ENCODE measurements at regions not wholly inside any gene's neighbourhood (a gene's known extent, or its start where the extent isn't known, plus 50 kb on each side); places are given as distances from the start of the nearest gene placed in this dataset.
"Not testable (repeated sequence)": the region's sequence is repeated elsewhere in the genome, so short reads cannot be mapped to it uniquely, and the experiment has no call there.

GRCh38 chr4:3607690-3608552 lies 75.7 kb upstream of the LRPAP1 start:
- ChIA-PET CTCF (no interaction called here), POLR2A (no interaction called here)
- no peak for DNase-seq (ENCODE audit: extremely low spot score)
- no peak for TF ChIP-seq CTCF (IDR thresholded peaks at IDR 0.05; ENCODE audit: control extremely low read depth, extremely low read depth, low read depth, missing control alignments)

GRCh38 chr4:3606850-3607249 lies 74.6 kb upstream of the LRPAP1 start:
- POLR2A ChIA-PET; CTCF ChIA-PET; DNase-seq (ENCODE audit: extremely low spot score): not testable (repeated sequence)

GRCh38 chr4:3606271-3606670 lies 74.0 kb upstream of the LRPAP1 start:
- DNase-seq (ENCODE audit: extremely low spot score); CTCF ChIA-PET; POLR2A ChIA-PET: not testable (repeated sequence)

GRCh38 chr4:3605491-3605890 lies 73.3 kb upstream of the LRPAP1 start:
- ChIA-PET CTCF (no interaction called here), POLR2A (no interaction called here)
- no peak for DNase-seq (ENCODE audit: extremely low spot score)
- TF ChIP-seq CTCF (IDR thresholded peaks at IDR 0.05; ENCODE audit: control extremely low read depth, extremely low read depth, low read depth, missing control alignments), result no peak

GRCh38 chr4:3602886-3603645 lies 70.8 kb upstream of the LRPAP1 start:
- CTCF ChIA-PET; POLR2A ChIA-PET; DNase-seq (ENCODE audit: extremely low spot score): not testable (repeated sequence)

GRCh38 chr4:3601992-3602391 lies 69.8 kb upstream of the LRPAP1 start:
- DNase-seq (ENCODE audit: extremely low spot score), result no peak
- CTCF ChIA-PET, result no interaction called here
- POLR2A ChIA-PET, result no interaction called here
- TF ChIP-seq CTCF (IDR thresholded peaks at IDR 0.05; ENCODE audit: control extremely low read depth, extremely low read depth, low read depth, missing control alignments), result no peak

- CTCF ChIA-PET; DNase-seq (ENCODE audit: extremely low spot score); POLR2A ChIA-PET: not testable (repeated sequence)
These were observed 69.0 kb upstream of the LRPAP1 start for GRCh38 chr4:3601108-3601690.

- CTCF ChIA-PET, result no interaction called here
- no peak for TF ChIP-seq CTCF (IDR thresholded peaks at IDR 0.05; ENCODE audit: control extremely low read depth, extremely low read depth, low read depth, missing control alignments)
- POLR2A ChIA-PET, result no interaction called here
- DNase-seq (ENCODE audit: extremely low spot score), result no peak
These were observed 67.7 kb upstream of the LRPAP1 start for GRCh38 chr4:3599951-3600350.
